GM18502 (cell line): ENCODE measurements at regions not wholly inside any gene's neighbourhood (a gene's known extent, or its start where the extent isn't known, plus 50 kb on each side); places are given as distances from the start of the nearest gene placed in this dataset.

Experiments
- ATAC-seq: cut with Tn5 transposase; IDR thresholded peaks from one replicate; pipeline ENCODE4 v1.9.1; 2021; ENCODE audit warnings: mild to moderate bottlenecking; ENCODE audit not compliant: unreplicated experiment, poor library complexity

- no peak for ATAC-seq
These were observed 50.5 kb upstream of the LRRC1 start for GRCh38 chr6:53744321-53744720.

- ATAC-seq = no peak
These were observed 53.6 kb upstream of the LRRC1 start for GRCh38 chr6:53741034-53741823.

GRCh38 chr6:53737746-53738145, 57.1 kb upstream of the LRRC1 start:
- no peak for ATAC-seq

GRCh38 chr6:53735896-53736295, 58.9 kb upstream of the LRRC1 start:
- peak; percentile 63 for ATAC-seq

- no peak for ATAC-seq
These were observed 60.1 kb upstream of the LRRC1 start for GRCh38 chr6:53734473-53735299.

GRCh38 chr6:53731866-53732636, 62.8 kb upstream of the LRRC1 start:
- no peak for ATAC-seq

GRCh38 chr6:53730767-53731166, 64.0 kb upstream of the LRRC1 start:
- ATAC-seq = no peak

GRCh38 chr6:53728570-53729194, 63.1 kb upstream of the KLHL31 start:
- peak; percentile 57 for ATAC-seq

- no peak for ATAC-seq
These were observed 62.2 kb upstream of the KLHL31 start for GRCh38 chr6:53727748-53728147.

GRCh38 chr6:53725791-53726575, 60.4 kb upstream of the KLHL31 start:
- ATAC-seq = peak; percentile 95

GRCh38 chr6:53724501-53724900, 58.9 kb upstream of the KLHL31 start:
- ATAC-seq = no peak

GRCh38 chr6:53723331-53723730, 57.8 kb upstream of the KLHL31 start:
- ATAC-seq = no peak

GRCh38 chr6:53721766-53722165, 56.2 kb upstream of the KLHL31 start:
- no peak for ATAC-seq

- ATAC-seq = peak; percentile 99
These were observed 53.3 kb upstream of the KLHL31 start for GRCh38 chr6:53718597-53719460.

- ATAC-seq = no peak
These were observed 52.0 kb upstream of the KLHL31 start for GRCh38 chr6:53717566-53717965.

- no peak for ATAC-seq
These were observed 49.9 kb upstream of the KLHL31 start for GRCh38 chr6:53715434-53715833.
